Stomach (tissue), 8 donors: ENCODE measurements at regions not wholly inside any gene's neighbourhood (a gene's known extent, or its start where the extent isn't known, plus 50 kb on each side); places are given as distances from the start of the nearest gene placed in this dataset.

ENCODE experiments used
- DNase-seq, 2 donors: peaks; one replicate each; pipeline versions ENCODE4 v3.0.0 to v3.0.0-alpha.2; 2013 to 2019
- H3K27ac ChIP-seq, 5 donors: fragments of 200-600 bp in 4 of 5; sonication (generic) in 4 of 5; one replicate each; pipeline ENCODE4 v1.5.1; 2013 to 2019; ENCODE audit warnings: mild to moderate bottlenecking in 1 of 5, moderate library complexity in 1 of 5
- H3K27me3 ChIP-seq, 3 donors: fragments of 200-600 bp; sonication (generic); one replicate each; pipeline ENCODE4 v1.5.1; 2017 to 2019; ENCODE audit warnings: mixed run types in 1 of 3
- H3K36me3 ChIP-seq, 4 donors: fragments of 200-600 bp; sonication (generic); 1 replicate in 3 of 4; 2 replicates in 1 of 4; pipeline ENCODE4 v1.5.1; 2016 to 2019
- H3K4me1 ChIP-seq, 4 donors: fragments of 200-600 bp; sonication (generic); one replicate each; pipeline ENCODE4 v1.5.1; 2016 to 2019
- H3K4me3 ChIP-seq, 4 donors: fragments of 200-600 bp; sonication (generic) in 3 of 4; one replicate each; pipeline ENCODE4 v1.5.1; 2016 to 2019; ENCODE audit warnings: mild to moderate bottlenecking in 1 of 4
- H3K9me3 ChIP-seq, 4 donors: fragments of 200-600 bp; sonication (generic); one replicate each; pipeline ENCODE4 v1.5.1; 2016 to 2019
- EP300 ChIP-seq: sonication (generic); formaldehyde crosslinking; IDR thresholded peaks from one replicate; pipeline ENCODE4 v1.6.1; 2017; ENCODE audit warnings: antibody characterized with exemption
- POLR2A ChIP-seq, 4 donors: fragments of 450-650 bp; IDR thresholded peaks; one replicate each; pipeline ENCODE4 v1.6.1; 2016; ENCODE audit warnings: antibody characterized with exemption in 4 of 4, control low read depth in 2 of 4, mild to moderate bottlenecking in 1 of 4, moderate library complexity in 1 of 4
- POLR2AphosphoS5 ChIP-seq, 3 donors: sonication (generic); formaldehyde crosslinking; IDR thresholded peaks; one replicate each; pipeline ENCODE4 v1.6.1; 2016; ENCODE audit warnings: antibody characterized with exemption in 3 of 3
- WGBS, 5 donors: extraction: QIAGEN DNeasy Blood & Tissue Kit in 3 of 5; methylation state at CpG; one replicate each; pipeline versions ENCODE4 v1.1.5 to v1.1.7; 2013 to 2018; 5-methylcytosine and 5-hydroxymethylcytosine counted together
- intact Hi-C: fragments of 100-400 bp; cut with DNase I; formaldehyde crosslinking; loops from one replicate; pipeline ENCODE4 v1.15.1; 2023; ENCODE audit warnings: low total_unique reads
- TF ChIP-seq, protein P1 (sequence below), 7 experiments: fragments of 450-650 bp in 4 of 7; fragments of 200-600 bp in 3 of 7; sonication (generic) in 3 of 7; IDR thresholded peaks; one replicate each; pipeline ENCODE4 v1.5.1; 2016 to 2019; ENCODE audit warnings: antibody characterized with exemption in 7 of 7, control low read depth in 2 of 7, mild to moderate bottlenecking in 1 of 7
- donor health status: healthy with polysubstance abuse.
- donor health status: Bipolar disorder and iron deficiency.
- donor health status: healthy.

DNA sequence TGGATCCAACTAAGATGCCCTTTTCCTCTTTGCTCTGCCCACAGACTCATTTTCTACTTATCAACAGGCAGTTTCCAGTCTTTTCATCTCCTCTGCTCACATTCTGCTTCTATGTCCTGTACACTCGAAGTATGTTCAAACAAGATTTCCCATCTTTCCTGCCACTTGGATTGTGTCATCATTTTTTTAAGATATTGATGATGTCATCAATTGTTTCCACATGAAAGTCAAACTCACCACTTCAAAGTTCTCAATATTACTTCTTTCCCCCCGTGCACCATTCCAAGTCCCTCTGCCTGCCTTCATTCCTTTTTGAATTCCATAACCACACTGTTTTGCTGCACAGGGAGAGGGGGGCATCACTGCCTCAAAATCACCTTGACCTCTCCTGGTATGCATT lies 175.0 kb upstream of the RFX3 start:
- no peaks in the 10 kb centered on the region for H3K9me3 ChIP-seq
- H3K27ac ChIP-seq, result no peak overlapping the region
- H3K4me1 ChIP-seq, result no peaks in the 10 kb centered on the region
- 73 to 84% (median 75%) methylated on average over 2 of the region's 2 CpGs for WGBS, 5 donors
- TF ChIP-seq, protein P1, sequence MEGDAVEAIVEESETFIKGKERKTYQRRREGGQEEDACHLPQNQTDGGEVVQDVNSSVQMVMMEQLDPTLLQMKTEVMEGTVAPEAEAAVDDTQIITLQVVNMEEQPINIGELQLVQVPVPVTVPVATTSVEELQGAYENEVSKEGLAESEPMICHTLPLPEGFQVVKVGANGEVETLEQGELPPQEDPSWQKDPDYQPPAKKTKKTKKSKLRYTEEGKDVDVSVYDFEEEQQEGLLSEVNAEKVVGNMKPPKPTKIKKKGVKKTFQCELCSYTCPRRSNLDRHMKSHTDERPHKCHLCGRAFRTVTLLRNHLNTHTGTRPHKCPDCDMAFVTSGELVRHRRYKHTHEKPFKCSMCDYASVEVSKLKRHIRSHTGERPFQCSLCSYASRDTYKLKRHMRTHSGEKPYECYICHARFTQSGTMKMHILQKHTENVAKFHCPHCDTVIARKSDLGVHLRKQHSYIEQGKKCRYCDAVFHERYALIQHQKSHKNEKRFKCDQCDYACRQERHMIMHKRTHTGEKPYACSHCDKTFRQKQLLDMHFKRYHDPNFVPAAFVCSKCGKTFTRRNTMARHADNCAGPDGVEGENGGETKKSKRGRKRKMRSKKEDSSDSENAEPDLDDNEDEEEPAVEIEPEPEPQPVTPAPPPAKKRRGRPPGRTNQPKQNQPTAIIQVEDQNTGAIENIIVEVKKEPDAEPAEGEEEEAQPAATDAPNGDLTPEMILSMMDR (IDR thresholded peaks at IDR 0.05), result no peak
- no peak for TF ChIP-seq POLR2AphosphoS5 (IDR thresholded peaks at IDR 0.05)
- TF ChIP-seq POLR2A (IDR thresholded peaks at IDR 0.05), result no peak
- TF ChIP-seq EP300, result no peak
- no peaks in the 10 kb centered on the region for H3K36me3 ChIP-seq
- intact Hi-C loops, result no loop called here
- DNase-seq, result no peak
- no peaks in the 10 kb centered on the region for H3K27me3 ChIP-seq
- H3K4me3 ChIP-seq, result no peak overlapping the region

DNA sequence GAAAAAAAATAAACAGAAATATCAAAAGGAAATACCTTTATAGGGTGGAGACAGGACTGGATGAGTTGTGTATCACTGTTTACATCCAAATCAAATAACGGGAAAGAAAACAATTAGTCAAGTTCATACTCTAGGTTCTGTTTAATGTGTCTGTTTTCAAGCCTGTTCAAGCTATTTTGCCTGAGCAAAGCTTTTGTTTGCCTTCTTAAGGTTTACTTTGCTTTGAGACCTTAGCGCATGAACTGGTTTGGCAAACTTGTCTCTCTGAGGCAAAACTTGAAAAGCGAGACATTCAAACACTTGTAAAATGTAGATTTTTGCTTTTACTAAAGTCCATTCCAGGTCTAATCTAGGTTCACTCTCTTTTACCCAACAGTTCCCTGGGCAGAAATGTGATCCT lies 174.1 kb upstream of the RFX3 start:
- Histone ChIP-seq H3K4me1 (no peaks in the 10 kb centered on the region), H3K27ac (no peak overlapping the region), H3K36me3 (no peaks in the 10 kb centered on the region), H3K4me3 (no peak overlapping the region), H3K27me3 (no peaks in the 10 kb centered on the region), H3K9me3 (no peaks in the 10 kb centered on the region)
- peak in 1 of 2 donors; percentile 38 for DNase-seq
- TF ChIP-seq, protein P1 (IDR thresholded peaks at IDR 0.05), result no peak
- TF ChIP-seq EP300, result no peak
- TF ChIP-seq POLR2A (IDR thresholded peaks at IDR 0.05), result no peak
- TF ChIP-seq POLR2AphosphoS5 (IDR thresholded peaks at IDR 0.05), result no peak
- intact Hi-C loops, result no loop called here
- WGBS, 5 donors, result 34 to 63% (median 41%) methylated on average over 3 of the region's 3 CpGs

DNA sequence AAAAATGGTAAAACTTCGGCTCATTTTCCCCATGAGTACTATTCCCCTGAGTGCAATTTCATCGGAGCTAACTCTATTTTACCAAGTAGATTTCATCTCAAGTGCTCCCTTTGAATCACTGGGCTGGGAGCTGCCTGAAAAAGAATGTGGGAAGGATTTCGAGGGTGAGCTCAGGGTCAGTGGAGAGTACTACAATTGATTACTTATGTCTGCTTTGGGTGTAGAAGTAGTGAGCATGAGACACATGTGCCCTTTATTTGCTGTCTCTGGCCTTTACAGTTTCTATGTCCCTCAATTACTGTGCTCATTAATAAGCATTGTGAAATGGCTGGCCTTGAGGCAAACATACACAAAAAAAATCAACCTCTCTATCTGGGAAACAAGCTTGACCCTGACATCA lies 172.7 kb upstream of the RFX3 start:
- no peaks in the 10 kb centered on the region for H3K4me1 ChIP-seq
- H3K27ac ChIP-seq, result no peak overlapping the region
- 76 to 85% (median 80%) methylated on average over 3 of the region's 3 CpGs for WGBS, 5 donors
- no peaks in the 10 kb centered on the region for H3K9me3 ChIP-seq
- intact Hi-C loops, result no loop called here
- no peak overlapping the region for H3K4me3 ChIP-seq
- no peak for DNase-seq
- TF ChIP-seq EP300 (no peak), POLR2A (IDR thresholded peaks at IDR 0.05) (no peak), POLR2AphosphoS5 (IDR thresholded peaks at IDR 0.05) (no peak)
- TF ChIP-seq, protein P1 (IDR thresholded peaks at IDR 0.05), result no peak
- H3K27me3 ChIP-seq, result no peaks in the 10 kb centered on the region
- H3K36me3 ChIP-seq, result no peaks in the 10 kb centered on the region

DNA sequence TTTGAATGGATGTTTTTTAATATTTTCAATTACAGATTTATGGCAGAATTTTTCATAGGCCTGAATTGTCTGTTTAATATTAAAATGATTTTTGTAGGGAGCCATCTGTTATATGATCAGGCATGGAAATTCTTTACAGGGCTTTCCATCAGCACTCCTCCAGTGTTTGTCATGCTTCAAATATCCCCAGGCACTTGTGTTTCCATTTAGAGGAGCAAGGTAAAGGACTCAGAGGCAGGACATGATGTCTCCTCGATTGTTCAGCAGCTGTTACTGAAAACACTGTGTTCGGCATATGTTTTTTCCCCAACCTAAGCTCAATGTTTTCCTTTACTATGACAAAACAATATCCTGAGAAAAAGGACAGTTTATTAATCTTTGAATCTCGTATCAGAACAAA lies 172.3 kb upstream of the RFX3 start:
- TF ChIP-seq EP300, result no peak
- TF ChIP-seq POLR2AphosphoS5 (IDR thresholded peaks at IDR 0.05), result no peak
- TF ChIP-seq, protein P1 (IDR thresholded peaks at IDR 0.05), result no peak
- no peak for TF ChIP-seq POLR2A (IDR thresholded peaks at IDR 0.05)
- H3K4me3 ChIP-seq, result no peak overlapping the region
- intact Hi-C loops, result no loop called here
- 75 to 86% (median 79%) methylated on average over 3 of the region's 3 CpGs for WGBS, 5 donors
- no peaks in the 10 kb centered on the region for H3K9me3 ChIP-seq
- no peak for DNase-seq
- no peaks in the 10 kb centered on the region for H3K36me3 ChIP-seq
- no peaks in the 10 kb centered on the region for H3K4me1 ChIP-seq
- H3K27me3 ChIP-seq, result no peaks in the 10 kb centered on the region
- no peak overlapping the region for H3K27ac ChIP-seq
